ENCODE measurements at regions not wholly inside any gene's neighbourhood (a gene's known extent, or its start where the extent isn't known, plus 50 kb on each side); places are given as distances from the start of the nearest gene placed in this dataset.
A peak's percentile ranks its signal among the peaks of the same experiment; 100 is the strongest.

DNA sequence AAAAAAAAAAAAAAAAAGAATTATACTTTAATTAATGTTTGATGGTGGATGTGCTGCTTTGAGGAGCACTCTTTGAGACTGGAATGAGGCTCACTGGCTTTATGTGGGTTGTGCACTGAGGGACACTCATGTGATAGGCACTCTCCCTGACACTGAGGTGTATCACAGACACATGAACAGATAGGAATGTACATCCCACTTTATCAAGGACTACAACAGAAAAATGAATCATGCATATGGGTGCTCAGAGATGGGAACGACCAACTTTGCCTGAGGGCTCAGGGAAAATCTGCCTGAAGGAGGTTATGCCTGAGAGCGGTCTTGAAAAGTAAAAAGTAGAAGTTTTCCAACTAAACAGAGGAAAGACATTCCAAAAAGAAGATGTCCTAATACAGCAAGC is 97.7 kb upstream of the RBPJ start:
- Histone ChIP-seq H3K36me3 (ENCODE audit: insufficient read depth, low read length) (no peaks in the 10 kb centered on the region), H3K4me3 (ENCODE audit: low read depth, low read length) (no peak overlapping the region), H3K27me3 (ENCODE audit: insufficient read depth, low read length) (no peaks in the 10 kb centered on the region), H2AFZ (ENCODE audit: low read length, unreplicated experiment) (no peak overlapping the region), H3K4me1 (ENCODE audit: control insufficient read depth, insufficient read depth, low read length, unreplicated experiment) (peaks cover 9% of the 10 kb centered on the region), H3K27ac (ENCODE audit: low read depth, low read length) (no peak overlapping the region), H3K79me2 (ENCODE audit: control insufficient read depth, insufficient read depth, low read length, unreplicated experiment) (no peaks in the 10 kb centered on the region)

DNA sequence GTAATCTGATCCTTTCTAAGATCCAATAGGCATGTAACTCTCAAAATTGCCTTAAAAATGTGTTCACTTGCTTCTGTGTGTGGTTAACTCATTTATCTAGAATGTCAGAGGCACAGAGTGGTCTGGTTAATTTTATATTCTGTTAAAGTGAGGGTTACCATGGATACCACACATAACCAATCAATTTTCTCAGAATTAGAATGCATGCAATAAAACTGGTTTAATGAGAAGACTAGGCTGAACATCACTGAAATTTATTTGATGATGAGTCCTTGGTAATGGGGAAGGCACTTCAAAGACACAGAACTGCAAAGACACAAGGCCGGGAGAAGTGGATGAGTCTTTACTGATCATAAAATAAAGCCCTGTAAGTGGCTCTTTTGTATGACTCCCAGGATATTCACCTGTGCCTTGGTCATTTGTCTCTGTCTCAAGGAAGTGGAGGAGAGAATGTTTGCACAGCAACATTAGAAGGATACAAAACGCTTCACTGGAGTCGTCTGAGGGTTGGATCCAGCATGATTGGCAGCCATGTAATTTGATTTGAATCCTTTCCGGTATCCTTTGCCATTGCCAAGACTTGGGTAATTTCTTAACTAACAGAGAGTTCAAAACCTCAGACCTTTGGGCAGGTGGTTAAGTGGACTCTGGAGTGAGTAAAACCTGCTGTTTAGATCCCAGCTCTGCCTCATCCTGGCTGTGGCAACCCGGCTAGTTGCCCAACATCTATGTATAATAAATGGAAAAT is 94.0 kb upstream of the RBPJ start:
- Histone ChIP-seq H3K4me1 (ENCODE audit: control insufficient read depth, insufficient read depth, low read length, unreplicated experiment) (no peaks in the 10 kb centered on the region), H3K27me3 (ENCODE audit: insufficient read depth, low read length) (no peaks in the 10 kb centered on the region), H3K79me2 (ENCODE audit: control insufficient read depth, insufficient read depth, low read length, unreplicated experiment) (no peaks in the 10 kb centered on the region), H3K27ac (ENCODE audit: low read depth, low read length) (no peak overlapping the region), H3K36me3 (ENCODE audit: insufficient read depth, low read length) (no peaks in the 10 kb centered on the region), H3K4me3 (ENCODE audit: low read depth, low read length) (no peak overlapping the region), H2AFZ (ENCODE audit: low read length, unreplicated experiment) (no peak overlapping the region)

DNA sequence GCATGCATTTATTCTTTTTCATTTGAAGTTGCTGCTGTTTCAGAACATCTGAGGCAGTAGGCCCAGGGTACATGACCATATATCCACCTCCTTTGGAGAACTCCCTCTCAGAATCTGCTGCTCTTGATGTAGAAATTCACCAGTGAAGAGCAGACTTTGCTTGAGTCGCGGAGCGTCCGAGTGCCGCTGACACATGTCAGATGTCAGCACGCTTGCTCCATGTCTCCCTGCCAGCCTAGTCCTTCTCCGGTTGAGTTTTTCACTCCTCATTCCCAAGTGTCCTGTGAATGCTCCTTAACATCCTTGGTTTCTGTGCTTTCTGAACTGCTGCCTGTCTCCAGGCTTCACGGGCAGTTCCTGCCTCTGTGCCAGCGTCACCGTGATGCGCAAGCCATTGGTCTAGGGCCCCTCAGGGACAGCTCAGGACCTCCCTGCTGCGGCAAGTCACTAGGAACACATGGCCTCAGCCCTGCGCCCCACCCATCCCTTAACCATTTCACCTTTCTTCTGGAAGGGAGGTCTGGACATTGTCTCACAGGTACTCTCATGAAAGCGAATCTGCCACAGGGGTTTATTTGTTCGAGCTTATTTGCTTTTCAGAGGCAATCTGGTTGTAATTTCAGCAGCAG is 93.1 kb upstream of the RBPJ start:
- H2AFZ ChIP-seq (ENCODE audit: low read length, unreplicated experiment) = no peak overlapping the region
- H3K4me3 ChIP-seq (ENCODE audit: low read depth, low read length) = no peak overlapping the region
- no peaks in the 10 kb centered on the region for H3K79me2 ChIP-seq (ENCODE audit: control insufficient read depth, insufficient read depth, low read length, unreplicated experiment)
- no peaks in the 10 kb centered on the region for H3K4me1 ChIP-seq (ENCODE audit: control insufficient read depth, insufficient read depth, low read length, unreplicated experiment)
- no peak overlapping the region for H3K27ac ChIP-seq (ENCODE audit: low read depth, low read length)
- H3K36me3 ChIP-seq (ENCODE audit: insufficient read depth, low read length) = no peaks in the 10 kb centered on the region
- H3K27me3 ChIP-seq (ENCODE audit: insufficient read depth, low read length) = no peaks in the 10 kb centered on the region

DNA sequence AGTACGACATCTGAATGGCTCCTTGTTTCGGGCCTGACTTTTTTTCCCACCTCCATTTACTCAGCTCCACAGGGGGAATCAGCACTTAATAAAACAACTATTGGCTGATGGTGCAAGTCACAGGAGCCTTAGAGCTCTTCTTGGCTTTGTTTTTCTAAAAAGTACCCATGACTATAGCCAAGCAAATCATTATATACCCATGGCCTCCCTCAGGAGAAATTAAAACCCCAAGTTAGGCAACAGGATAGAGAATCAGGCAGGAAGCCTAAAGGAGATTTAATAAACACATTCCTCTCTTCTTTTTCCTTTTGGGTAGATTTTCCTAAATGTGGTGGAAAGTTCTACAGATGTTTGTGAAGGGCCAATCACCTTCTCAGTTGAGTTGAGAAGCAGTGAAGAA is 91.9 kb upstream of the RBPJ start:
- no peak overlapping the region for H3K27ac ChIP-seq (ENCODE audit: low read depth, low read length)
- H2AFZ ChIP-seq (ENCODE audit: low read length, unreplicated experiment) = no peak overlapping the region
- no peaks in the 10 kb centered on the region for H3K79me2 ChIP-seq (ENCODE audit: control insufficient read depth, insufficient read depth, low read length, unreplicated experiment)
- H3K36me3 ChIP-seq (ENCODE audit: insufficient read depth, low read length) = no peaks in the 10 kb centered on the region
- H3K4me1 ChIP-seq (ENCODE audit: control insufficient read depth, insufficient read depth, low read length, unreplicated experiment) = no peaks in the 10 kb centered on the region
- no peak overlapping the region for H3K4me3 ChIP-seq (ENCODE audit: low read depth, low read length)
- H3K27me3 ChIP-seq (ENCODE audit: insufficient read depth, low read length) = no peaks in the 10 kb centered on the region

DNA sequence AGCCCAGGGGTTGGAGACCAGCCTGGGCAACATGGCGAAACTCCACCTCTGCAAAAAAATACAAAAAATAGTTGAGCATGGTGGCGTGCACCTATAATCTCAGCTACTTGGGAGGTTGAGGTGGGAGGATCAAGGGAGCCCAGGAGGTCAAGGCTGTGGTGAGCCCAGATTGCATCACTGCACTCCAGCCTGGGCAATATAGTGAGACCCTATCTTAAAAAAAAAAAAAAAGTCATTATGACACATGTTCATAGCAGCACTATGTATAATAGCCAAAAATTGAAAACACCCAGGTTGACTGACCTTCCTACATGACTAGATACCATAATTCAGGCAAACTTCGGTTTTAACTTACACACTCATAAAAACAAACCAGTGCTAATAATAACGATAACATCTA is 90.8 kb upstream of the RBPJ start:
- Histone ChIP-seq H3K4me3 (ENCODE audit: low read depth, low read length) (no peak overlapping the region), H3K79me2 (ENCODE audit: control insufficient read depth, insufficient read depth, low read length, unreplicated experiment) (no peaks in the 10 kb centered on the region), H2AFZ (ENCODE audit: low read length, unreplicated experiment) (no peak overlapping the region), H3K36me3 (ENCODE audit: insufficient read depth, low read length) (no peaks in the 10 kb centered on the region), H3K27me3 (ENCODE audit: insufficient read depth, low read length) (no peaks in the 10 kb centered on the region), H3K27ac (ENCODE audit: low read depth, low read length) (no peak overlapping the region), H3K4me1 (ENCODE audit: control insufficient read depth, insufficient read depth, low read length, unreplicated experiment) (peaks cover 2% of the 10 kb centered on the region)

DNA sequence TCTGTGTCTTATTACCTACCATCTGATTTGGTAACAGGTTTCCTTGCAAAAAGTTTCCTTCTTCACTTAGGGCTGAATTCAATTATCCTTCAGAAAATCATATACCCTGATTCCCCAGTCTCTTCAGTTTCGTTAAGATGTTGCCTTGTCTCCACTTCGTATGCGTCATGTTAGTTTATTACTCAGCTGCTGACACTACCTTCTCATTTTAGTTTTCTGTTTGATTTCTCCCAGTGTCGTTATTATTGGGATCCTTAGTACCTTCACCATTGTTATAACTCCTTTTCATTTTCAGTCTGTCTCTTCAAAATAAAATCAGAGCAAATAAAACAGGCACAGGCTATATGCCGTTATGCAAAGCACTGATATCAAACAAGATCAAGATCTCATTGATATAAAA is 87.5 kb upstream of the RBPJ start:
- no peaks in the 10 kb centered on the region for H3K36me3 ChIP-seq (ENCODE audit: insufficient read depth, low read length)
- H2AFZ ChIP-seq (ENCODE audit: low read length, unreplicated experiment) = no peak overlapping the region
- H3K4me1 ChIP-seq (ENCODE audit: control insufficient read depth, insufficient read depth, low read length, unreplicated experiment) = peaks cover 15% of the 10 kb centered on the region
- no peaks in the 10 kb centered on the region for H3K79me2 ChIP-seq (ENCODE audit: control insufficient read depth, insufficient read depth, low read length, unreplicated experiment)
- H3K4me3 ChIP-seq (ENCODE audit: low read depth, low read length) = no peak overlapping the region
- H3K27me3 ChIP-seq (ENCODE audit: insufficient read depth, low read length) = no peaks in the 10 kb centered on the region
- H3K27ac ChIP-seq (ENCODE audit: low read depth, low read length) = no peak overlapping the region

DNA sequence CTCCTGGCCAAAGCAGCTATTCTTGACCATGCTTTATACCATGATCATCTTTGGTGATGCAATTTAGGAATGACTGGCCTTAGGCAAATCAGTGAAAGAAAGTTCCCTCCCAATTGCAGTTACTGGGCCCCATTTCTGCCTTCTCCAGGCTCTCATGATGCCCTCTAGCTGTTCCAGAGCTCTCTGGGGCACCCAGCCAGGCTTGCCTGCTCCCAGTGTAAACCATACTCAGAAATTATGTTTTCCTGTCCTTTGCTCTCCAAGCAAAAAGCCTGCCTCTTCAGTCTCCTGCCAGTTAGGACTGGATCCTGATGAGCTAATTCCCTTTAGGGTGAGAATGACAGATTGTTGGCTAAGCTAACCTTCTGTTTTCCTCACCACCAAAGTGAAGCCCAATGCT is 85.3 kb upstream of the RBPJ start:
- H3K27me3 ChIP-seq (ENCODE audit: insufficient read depth, low read length) = no peaks in the 10 kb centered on the region
- H3K4me1 ChIP-seq (ENCODE audit: control insufficient read depth, insufficient read depth, low read length, unreplicated experiment) = peaks cover 30% of the 10 kb centered on the region
- peak overlapping the region; percentile 4 for H2AFZ ChIP-seq (ENCODE audit: low read length, unreplicated experiment)
- H3K4me3 ChIP-seq (ENCODE audit: low read depth, low read length) = no peak overlapping the region
- peak overlapping the region; percentile 51 for H3K27ac ChIP-seq (ENCODE audit: low read depth, low read length)
- H3K79me2 ChIP-seq (ENCODE audit: control insufficient read depth, insufficient read depth, low read length, unreplicated experiment) = no peaks in the 10 kb centered on the region
- H3K36me3 ChIP-seq (ENCODE audit: insufficient read depth, low read length) = no peaks in the 10 kb centered on the region

DNA sequence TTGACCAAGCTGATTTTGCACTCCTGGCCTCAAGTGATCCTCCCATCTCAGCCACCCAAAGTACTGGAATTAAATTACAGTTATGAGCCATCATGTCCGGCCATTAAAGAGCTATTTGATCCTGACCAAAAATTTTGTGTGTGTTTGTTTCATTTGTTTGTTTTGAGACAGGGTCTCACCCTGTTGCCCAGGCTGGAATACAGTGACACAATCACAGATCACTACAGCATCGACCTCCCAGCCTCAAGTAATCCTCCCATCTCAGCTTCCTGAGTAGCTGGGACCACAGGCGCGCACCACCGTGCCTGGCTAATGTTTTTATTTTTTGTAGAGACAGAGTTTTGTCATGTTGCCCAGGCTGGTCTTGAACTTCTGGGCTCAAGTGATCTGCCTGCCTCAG is 82.9 kb upstream of the RBPJ start:
- peaks cover 30% of the 10 kb centered on the region for H3K4me1 ChIP-seq (ENCODE audit: control insufficient read depth, insufficient read depth, low read length, unreplicated experiment)
- H3K79me2 ChIP-seq (ENCODE audit: control insufficient read depth, insufficient read depth, low read length, unreplicated experiment) = no peaks in the 10 kb centered on the region
- no peak overlapping the region for H3K27ac ChIP-seq (ENCODE audit: low read depth, low read length)
- H3K4me3 ChIP-seq (ENCODE audit: low read depth, low read length) = no peak overlapping the region
- no peaks in the 10 kb centered on the region for H3K27me3 ChIP-seq (ENCODE audit: insufficient read depth, low read length)
- no peaks in the 10 kb centered on the region for H3K36me3 ChIP-seq (ENCODE audit: insufficient read depth, low read length)
- H2AFZ ChIP-seq (ENCODE audit: low read length, unreplicated experiment) = no peak overlapping the region

DNA sequence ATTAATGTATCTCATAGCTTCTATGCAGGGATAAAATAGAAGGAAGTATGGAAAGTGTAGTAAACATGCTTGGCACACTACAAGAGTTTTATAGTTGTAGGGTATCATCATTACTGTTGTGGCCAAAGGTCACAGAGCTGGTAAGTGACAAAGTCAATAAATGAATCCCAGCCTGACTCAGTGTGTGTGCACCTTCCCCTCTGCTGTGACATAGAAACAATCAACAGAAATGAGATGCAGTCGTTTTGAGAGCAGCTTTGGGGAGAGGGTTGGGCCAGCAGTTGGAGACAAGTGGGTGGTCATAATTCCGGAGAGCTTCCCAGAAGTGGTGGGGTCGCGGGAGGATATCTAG is 82.4 kb upstream of the RBPJ start:
- Histone ChIP-seq H3K27me3 (ENCODE audit: insufficient read depth, low read length) (no peaks in the 10 kb centered on the region), H3K27ac (ENCODE audit: low read depth, low read length) (peak overlapping the region; percentile 64; the same call in 1 of the 2 replicates), H2AFZ (ENCODE audit: low read length, unreplicated experiment) (peak overlapping the region; percentile 51), H3K79me2 (ENCODE audit: control insufficient read depth, insufficient read depth, low read length, unreplicated experiment) (no peaks in the 10 kb centered on the region), H3K36me3 (ENCODE audit: insufficient read depth, low read length) (no peaks in the 10 kb centered on the region), H3K4me1 (ENCODE audit: control insufficient read depth, insufficient read depth, low read length, unreplicated experiment) (peaks cover 30% of the 10 kb centered on the region), H3K4me3 (ENCODE audit: low read depth, low read length) (no peak overlapping the region)

DNA sequence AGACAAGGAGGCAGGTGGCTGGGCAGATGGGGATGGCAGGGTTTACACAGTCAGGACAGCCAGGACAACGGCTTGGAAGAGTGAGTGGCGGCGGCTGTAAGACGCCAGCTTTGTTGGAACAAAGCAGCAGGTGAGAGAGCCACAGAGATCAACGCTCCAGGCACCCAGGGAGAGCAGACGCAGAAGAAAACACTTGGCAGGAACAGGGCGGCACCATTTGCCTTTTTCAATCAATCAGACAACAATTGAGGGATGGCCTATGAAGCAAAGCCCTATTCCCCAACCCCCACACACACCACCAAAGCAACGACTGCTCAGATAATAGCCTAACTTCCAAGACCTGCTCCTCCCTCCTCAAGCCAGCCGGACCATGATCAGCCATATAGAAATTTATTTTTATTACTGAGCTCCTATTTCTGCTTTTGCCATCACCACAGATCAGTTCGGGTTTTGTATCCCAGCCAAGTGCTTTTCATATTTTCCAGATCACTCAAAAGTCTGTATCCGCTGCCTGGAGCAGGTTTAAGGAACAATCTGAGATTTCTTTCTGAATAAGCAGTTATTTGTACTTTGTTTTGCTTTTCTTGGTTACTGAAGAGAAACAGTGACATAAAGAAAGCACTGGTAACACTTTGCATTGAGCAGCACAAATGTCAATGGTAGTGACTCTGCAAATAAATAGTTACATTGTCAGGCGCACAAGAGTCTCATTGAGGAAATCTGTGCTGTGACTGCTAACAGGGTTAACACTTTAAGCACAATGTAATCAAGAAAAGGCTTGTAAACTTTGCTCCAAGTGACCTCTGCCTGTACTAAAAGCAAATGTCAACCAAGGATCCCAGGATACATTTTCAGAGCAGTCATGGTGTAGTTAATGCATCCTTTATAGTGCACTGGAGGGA is 81.8 kb upstream of the RBPJ start:
- Histone ChIP-seq H2AFZ (ENCODE audit: low read length, unreplicated experiment) (peak overlapping the region; percentile 51), H3K4me3 (ENCODE audit: low read depth, low read length) (peak overlapping the region; percentile 5; the same call in 1 of the 2 replicates), H3K27ac (ENCODE audit: low read depth, low read length) (peak overlapping the region; percentile 64), H3K27me3 (ENCODE audit: insufficient read depth, low read length) (no peaks in the 10 kb centered on the region), H3K36me3 (ENCODE audit: insufficient read depth, low read length) (no peaks in the 10 kb centered on the region), H3K79me2 (ENCODE audit: control insufficient read depth, insufficient read depth, low read length, unreplicated experiment) (no peaks in the 10 kb centered on the region), H3K4me1 (ENCODE audit: control insufficient read depth, insufficient read depth, low read length, unreplicated experiment) (peaks cover 30% of the 10 kb centered on the region)

Data from ACC112 (cell line).